Endodermal cell (in vitro differentiated cells): ENCODE measurements at regions not wholly inside any gene's neighbourhood (a gene's known extent, or its start where the extent isn't known, plus 50 kb on each side); places are given as distances from the start of the nearest gene placed in this dataset.

ENCODE experiments used
- DNase-seq: peaks from one replicate; pipeline ENCODE4 v3.0.0-alpha.2; 2017
- H3K27ac ChIP-seq: 2 replicates; pipeline ENCODE4 v1.5.1; 2013; ENCODE audit warnings: mild to moderate bottlenecking, low read depth, low read length, moderate library complexity
- H3K27me3 ChIP-seq: 2 replicates; pipeline ENCODE4 v1.6.1; 2013; ENCODE audit warnings: mild to moderate bottlenecking, low read length, moderate library complexity; ENCODE audit not compliant: insufficient read depth, control insufficient read depth, poor library complexity, severe bottlenecking
- H3K36me3 ChIP-seq: 2 replicates; pipeline ENCODE4 v1.7.0; 2013; ENCODE audit warnings: mild to moderate bottlenecking, low read length, moderate library complexity; ENCODE audit not compliant: control insufficient read depth, insufficient read depth
- H3K4me1 ChIP-seq: one replicate; pipeline ENCODE4 v1.7.0; 2013; ENCODE audit warnings: low read length; ENCODE audit not compliant: control insufficient read depth, insufficient read depth
- H3K4me3 ChIP-seq: 2 replicates; pipeline ENCODE4 v1.5.1; 2013; ENCODE audit warnings: mild to moderate bottlenecking, low read length, moderate library complexity
- H3K9ac ChIP-seq: 2 replicates; pipeline ENCODE4 v1.6.1; 2013; ENCODE audit warnings: mild to moderate bottlenecking, low read length, moderate library complexity; ENCODE audit not compliant: poor library complexity, severe bottlenecking; ENCODE audit errors: extremely low read depth
- H3K9me3 ChIP-seq: 2 replicates; pipeline ENCODE4 v1.6.1; 2013; ENCODE audit warnings: mild to moderate bottlenecking, low read length, moderate library complexity; ENCODE audit not compliant: control insufficient read depth
- H3K27ac Mint-ChIP-seq: 2 replicates; pipeline ENCODE4 v1.8.0; 2020; ENCODE audit warnings: mixed read lengths
- H3K27me3 Mint-ChIP-seq: 2 replicates; pipeline ENCODE4 v1.8.0; 2021; ENCODE audit warnings: mild to moderate bottlenecking, mixed read lengths; ENCODE audit not compliant: insufficient read depth
- H3K36me3 Mint-ChIP-seq: 2 replicates; pipeline ENCODE4 v1.8.0; 2020; ENCODE audit warnings: low read depth, mixed read lengths
- H3K4me1 Mint-ChIP-seq: 2 replicates; pipeline ENCODE4 v1.8.0; 2020; ENCODE audit warnings: mixed read lengths
- H3K4me3 Mint-ChIP-seq: 2 replicates; pipeline ENCODE4 v1.8.0; 2020; ENCODE audit warnings: mild to moderate bottlenecking, moderate library complexity, mixed read lengths
- H3K9me3 Mint-ChIP-seq: 2 replicates; pipeline ENCODE4 v1.8.0; 2020; ENCODE audit warnings: mild to moderate bottlenecking, mixed read lengths
- CTCF ChIP-seq: fragments of 200-600 bp; sonication (generic); conservative IDR thresholded peaks from 2 replicates; pipeline ENCODE4 v1.5.0; 2021; ENCODE audit warnings: antibody characterized with exemption, mild to moderate bottlenecking
- WGBS, 2 experiments: methylation state at CpG; one replicate each; pipeline versions ENCODE4 v1.1.5 to v1.1.7; 2013; ENCODE audit warnings: missing lambda C conversion rate in 2 of 2, mixed read lengths in 1 of 2; ENCODE audit not compliant: insufficient coverage in 1 of 2, insufficient read length in 1 of 2; 5-methylcytosine and 5-hydroxymethylcytosine counted together

GRCh38 chr2:215681799-215682596 lies 246.1 kb upstream of the FN1 start:
- no peak for TF ChIP-seq CTCF
- Histone ChIP-seq H3K27me3 (no peaks in the 10 kb centered on the region), H3K9me3 (peaks cover 35% of the 10 kb centered on the region), H3K4me1 (no peaks in the 10 kb centered on the region), H3K4me3 (no peak overlapping the region), H3K36me3 (no peaks in the 10 kb centered on the region), H3K9ac (no peak overlapping the region), H3K27ac (no peak overlapping the region)
- WGBS, 2 experiments = 97 to 100% methylated on average over 3 to 4 of the region's 4 CpGs
- H3K4me3 Mint-ChIP-seq = no peak overlapping the region
- no peak overlapping the region for H3K27ac Mint-ChIP-seq
- no peak for DNase-seq
- H3K27me3 Mint-ChIP-seq = no peaks in the 10 kb centered on the region
- H3K36me3 Mint-ChIP-seq = peaks cover 31% of the 10 kb centered on the region
- H3K4me1 Mint-ChIP-seq = peaks cover 17% of the 10 kb centered on the region
- peaks cover 23% of the 10 kb centered on the region for H3K9me3 Mint-ChIP-seq

DNA sequence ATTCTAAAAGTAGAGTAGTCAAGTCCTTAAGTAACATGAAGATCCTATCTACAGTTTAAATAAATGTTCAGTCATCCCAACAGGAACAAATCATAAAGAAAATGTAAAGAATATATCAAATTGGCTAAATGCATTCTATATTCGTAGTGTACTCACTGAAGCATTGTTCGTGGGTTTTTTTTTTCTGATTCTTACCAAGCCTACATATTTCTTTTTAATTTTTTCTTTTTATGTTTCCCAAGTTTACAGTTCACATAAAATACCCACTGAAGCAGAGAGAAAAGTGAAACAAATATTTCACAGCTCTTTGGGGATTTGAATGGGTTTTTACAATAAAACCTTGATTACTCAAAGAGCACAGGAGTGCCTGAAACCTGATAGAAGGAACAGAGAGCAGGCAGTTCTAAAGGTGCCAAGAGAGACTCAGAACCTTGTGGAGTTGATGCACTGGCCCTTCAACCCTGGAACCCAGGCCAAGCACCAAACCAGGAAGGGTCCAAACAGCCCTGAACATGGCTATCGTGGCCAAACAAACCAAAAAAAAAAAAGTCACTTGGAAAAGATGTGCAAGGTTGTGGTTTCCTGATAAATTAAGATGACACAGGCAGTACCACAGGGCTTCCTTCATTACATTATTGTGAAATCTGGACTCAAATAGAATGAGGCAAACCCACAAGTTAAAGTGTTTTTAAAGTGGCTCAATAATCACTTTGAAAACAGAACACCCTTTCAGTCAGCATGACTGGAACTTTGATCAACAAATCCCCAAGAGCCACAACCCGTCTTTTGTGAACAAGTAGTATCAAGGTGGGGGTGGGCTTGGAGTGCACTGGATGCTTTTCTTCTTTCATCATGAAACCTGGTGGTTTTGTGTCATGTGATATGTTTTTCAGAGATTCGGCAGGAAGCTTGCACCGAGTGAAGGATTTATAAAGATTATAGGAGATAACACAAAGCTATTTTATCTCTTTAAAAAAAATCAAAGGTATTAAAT lies 245.0 kb upstream of the FN1 start:
- H3K27me3 Mint-ChIP-seq = no peaks in the 10 kb centered on the region
- peaks cover 28% of the 10 kb centered on the region for H3K9me3 ChIP-seq
- no peak overlapping the region for H3K4me3 ChIP-seq
- TF ChIP-seq CTCF = no peak
- no peak for DNase-seq
- H3K9ac ChIP-seq = no peak overlapping the region
- no peak overlapping the region for H3K27ac ChIP-seq
- no peaks in the 10 kb centered on the region for H3K4me1 ChIP-seq
- H3K9me3 Mint-ChIP-seq = peaks cover 23% of the 10 kb centered on the region
- no peak overlapping the region for H3K27ac Mint-ChIP-seq
- peaks cover 31% of the 10 kb centered on the region for H3K36me3 Mint-ChIP-seq
- no peaks in the 10 kb centered on the region for H3K36me3 ChIP-seq
- 80 to 95% methylated on average over 2 to 5 of the region's 6 CpGs for WGBS, 2 experiments
- no peak overlapping the region for H3K4me3 Mint-ChIP-seq
- peaks cover 14% of the 10 kb centered on the region for H3K4me1 Mint-ChIP-seq
- H3K27me3 ChIP-seq = no peaks in the 10 kb centered on the region

GRCh38 chr2:215678094-215678493 lies 242.2 kb upstream of the FN1 start:
- no peak overlapping the region for H3K27ac Mint-ChIP-seq
- Histone ChIP-seq H3K27me3 (no peaks in the 10 kb centered on the region), H3K9ac (no peak overlapping the region), H3K4me1 (no peaks in the 10 kb centered on the region), H3K4me3 (no peak overlapping the region), H3K36me3 (no peaks in the 10 kb centered on the region), H3K9me3 (peaks cover 5% of the 10 kb centered on the region), H3K27ac (no peak overlapping the region)
- no peak for TF ChIP-seq CTCF
- H3K4me1 Mint-ChIP-seq = peaks cover 7% of the 10 kb centered on the region
- peaks cover 2% of the 10 kb centered on the region for H3K9me3 Mint-ChIP-seq
- peaks cover 11% of the 10 kb centered on the region for H3K36me3 Mint-ChIP-seq
- no peaks in the 10 kb centered on the region for H3K27me3 Mint-ChIP-seq
- no peak overlapping the region for H3K4me3 Mint-ChIP-seq
- no peak for DNase-seq
